HuH-7.5 (cell line): ENCODE measurements at regions not wholly inside any gene's neighbourhood (a gene's known extent, or its start where the extent isn't known, plus 50 kb on each side); places are given as distances from the start of the nearest gene placed in this dataset.

Experiments used
- DNase-seq: peaks from one replicate; pipeline ENCODE4 v3.0.0; 2011; ENCODE audit warnings: low spot score

- DNase-seq = no peak
Measured at GRCh38 chr17:13085578-13085977, 67.8 kb upstream of the ELAC2 start.

DNA sequence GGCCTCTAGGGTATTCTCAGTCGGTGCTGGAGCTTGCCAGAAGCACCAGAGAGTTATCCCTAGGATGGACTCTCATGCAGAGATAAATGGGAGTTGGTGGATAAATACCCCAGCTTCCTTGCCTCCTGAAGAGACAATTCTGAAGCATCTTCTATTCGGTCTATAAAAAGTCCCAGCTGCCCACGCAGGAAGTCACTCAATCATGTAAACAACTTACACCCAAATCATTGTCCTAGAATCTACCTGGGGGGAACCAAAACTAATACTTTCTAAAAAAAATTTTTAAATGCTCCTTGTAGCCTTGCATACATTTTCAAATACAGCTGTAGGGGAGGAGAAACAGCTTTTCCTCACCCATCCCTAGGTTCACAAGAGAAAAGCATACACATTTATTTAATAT is 66.6 kb upstream of the ELAC2 start:
- DNase-seq = no peak

- no peak for DNase-seq
Measured at GRCh38 chr17:13078591-13079385, 61.0 kb upstream of the ELAC2 start.

- no peak for DNase-seq
Measured at GRCh38 chr17:13076905-13077304, 59.1 kb upstream of the ELAC2 start.

DNA sequence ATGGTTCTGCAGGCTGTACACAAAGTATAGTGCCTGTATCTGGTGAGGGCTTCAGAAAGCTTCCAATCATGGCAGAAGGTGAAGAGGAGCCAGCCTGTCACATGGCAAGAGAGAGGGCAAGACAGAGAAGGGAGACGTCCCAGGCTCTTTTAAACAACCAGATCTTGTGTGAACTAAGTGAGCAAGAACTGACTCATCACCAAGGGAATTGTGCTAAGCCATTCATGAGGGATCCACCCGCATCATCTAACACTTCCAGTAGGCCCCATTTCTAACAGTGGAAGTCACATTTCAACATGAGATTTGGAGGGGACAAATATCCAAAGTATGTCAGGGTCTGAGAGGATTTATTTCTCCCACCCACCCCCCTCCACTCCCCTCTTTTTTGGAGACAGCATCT is 56.2 kb upstream of the ELAC2 start:
- no peak for DNase-seq

DNA sequence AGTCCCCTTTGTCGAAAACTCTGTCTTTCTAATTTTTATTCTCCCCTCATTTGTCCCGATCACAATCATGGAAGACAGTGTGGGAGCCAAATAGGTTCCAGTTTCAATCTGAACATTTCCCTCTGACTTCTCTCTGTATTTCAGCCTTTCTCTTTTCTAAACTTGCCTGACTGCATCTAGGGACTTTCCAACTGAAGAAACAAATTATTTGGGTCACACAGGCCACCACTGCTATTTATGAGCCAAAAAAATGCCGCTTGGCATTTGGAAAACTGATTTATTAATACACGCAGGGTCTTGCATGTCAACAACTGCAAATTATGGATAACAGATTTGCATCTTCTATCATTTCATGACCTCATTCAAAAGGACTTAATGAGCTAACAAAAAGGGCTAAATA is 55.2 kb upstream of the ELAC2 start:
- DNase-seq = no peak

DNA sequence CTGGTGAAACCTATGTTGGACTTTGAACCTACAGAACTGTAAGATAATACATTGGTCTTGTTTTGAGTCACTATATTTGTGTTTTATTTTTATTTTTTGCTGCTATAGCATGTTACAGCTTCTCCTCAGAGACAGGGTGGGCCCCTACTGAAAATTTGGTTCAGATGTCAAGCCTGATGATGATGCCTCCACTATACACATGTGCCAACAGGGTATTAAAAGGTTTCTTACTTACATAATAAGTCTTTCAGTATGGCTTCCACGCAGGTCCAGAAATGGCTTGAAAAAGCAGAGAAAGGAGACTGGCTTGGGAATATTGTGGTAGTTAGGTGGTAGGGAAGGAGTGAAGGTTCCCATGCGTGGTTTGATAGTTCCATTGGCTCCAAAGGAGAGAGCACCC is 52.9 kb upstream of the ELAC2 start:
- DNase-seq = no peak

DNA sequence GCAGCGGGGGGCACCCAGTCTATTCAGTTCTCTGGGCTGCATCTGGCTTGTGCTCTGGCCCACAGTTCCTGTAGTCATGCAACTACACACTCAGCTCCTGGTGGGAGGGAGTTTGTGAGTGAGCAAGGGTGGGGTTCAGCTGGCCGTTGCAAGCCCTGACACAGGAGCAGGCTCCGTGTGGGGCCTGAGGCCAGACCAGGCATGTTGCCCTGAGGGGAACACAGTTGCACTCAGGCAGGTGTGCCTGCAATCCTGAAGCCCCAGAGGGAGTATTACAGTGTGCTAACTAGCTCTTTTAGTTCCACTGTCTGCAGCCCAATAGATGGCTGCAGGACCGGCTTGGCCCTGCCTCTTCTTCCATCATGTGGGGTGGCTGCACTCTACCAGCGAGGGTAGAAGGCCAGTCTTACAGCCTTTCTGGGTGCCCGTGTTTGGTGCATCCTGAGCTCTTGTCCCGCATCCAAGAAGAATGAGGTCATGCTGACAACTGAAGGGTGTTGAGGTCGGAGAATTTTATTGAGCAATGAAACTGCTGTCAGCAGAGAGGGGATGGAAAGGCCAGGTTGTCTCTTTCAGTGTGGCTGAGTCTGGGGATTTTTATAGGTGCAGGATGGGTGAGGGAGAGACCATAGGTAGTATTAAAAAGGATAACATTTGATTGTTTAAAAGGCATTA is 49.9 kb upstream of the ELAC2 start:
- no peak for DNase-seq
